B cell (primary cell): ENCODE measurements at regions not wholly inside any gene's neighbourhood (a gene's known extent, or its start where the extent isn't known, plus 50 kb on each side); places are given as distances from the start of the nearest gene placed in this dataset.

Experiments
- EZH2 ChIP-seq: IDR thresholded peaks from 2 replicates; pipeline ENCODE4 v1.6.1; 2012; ENCODE audit warnings: borderline replicate concordance, low read depth, mild to moderate bottlenecking, moderate library complexity, low read length; ENCODE audit not compliant: insufficient read depth, poor library complexity, severe bottlenecking
- TF ChIP-seq, protein P1 (sequence below): fragments of 200-600 bp; IDR thresholded peaks from one replicate; pipeline ENCODE4 v1.8.0; 2022; ENCODE audit warnings: antibody characterized with exemption, mild to moderate bottlenecking

DNA sequence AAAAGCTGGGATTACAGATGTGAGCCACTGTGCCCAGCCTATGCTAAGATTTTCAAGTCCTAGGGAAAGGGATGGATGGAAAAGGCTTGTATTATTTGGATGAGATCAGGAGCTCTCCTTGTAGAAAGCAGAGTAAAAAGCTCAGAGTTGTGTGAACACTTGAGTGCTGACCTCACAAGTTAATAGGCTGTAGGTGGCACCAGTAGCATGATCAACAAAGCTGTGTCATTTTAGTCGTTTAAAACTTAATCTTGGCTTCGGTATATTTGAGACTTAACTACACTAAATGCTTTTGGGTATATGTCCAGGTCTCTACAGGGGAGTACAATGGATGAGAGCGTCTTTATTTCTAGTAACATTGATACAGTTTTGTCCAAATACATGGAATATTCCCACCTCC is 264.2 kb downstream of the TMEM38B start:
- TF ChIP-seq, protein P1, sequence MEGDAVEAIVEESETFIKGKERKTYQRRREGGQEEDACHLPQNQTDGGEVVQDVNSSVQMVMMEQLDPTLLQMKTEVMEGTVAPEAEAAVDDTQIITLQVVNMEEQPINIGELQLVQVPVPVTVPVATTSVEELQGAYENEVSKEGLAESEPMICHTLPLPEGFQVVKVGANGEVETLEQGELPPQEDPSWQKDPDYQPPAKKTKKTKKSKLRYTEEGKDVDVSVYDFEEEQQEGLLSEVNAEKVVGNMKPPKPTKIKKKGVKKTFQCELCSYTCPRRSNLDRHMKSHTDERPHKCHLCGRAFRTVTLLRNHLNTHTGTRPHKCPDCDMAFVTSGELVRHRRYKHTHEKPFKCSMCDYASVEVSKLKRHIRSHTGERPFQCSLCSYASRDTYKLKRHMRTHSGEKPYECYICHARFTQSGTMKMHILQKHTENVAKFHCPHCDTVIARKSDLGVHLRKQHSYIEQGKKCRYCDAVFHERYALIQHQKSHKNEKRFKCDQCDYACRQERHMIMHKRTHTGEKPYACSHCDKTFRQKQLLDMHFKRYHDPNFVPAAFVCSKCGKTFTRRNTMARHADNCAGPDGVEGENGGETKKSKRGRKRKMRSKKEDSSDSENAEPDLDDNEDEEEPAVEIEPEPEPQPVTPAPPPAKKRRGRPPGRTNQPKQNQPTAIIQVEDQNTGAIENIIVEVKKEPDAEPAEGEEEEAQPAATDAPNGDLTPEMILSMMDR, result no peak
- TF ChIP-seq EZH2, result no peak
